ENCODE measurements at regions not wholly inside any gene's neighbourhood (a gene's known extent, or its start where the extent isn't known, plus 50 kb on each side); places are given as distances from the start of the nearest gene placed in this dataset.

DNA sequence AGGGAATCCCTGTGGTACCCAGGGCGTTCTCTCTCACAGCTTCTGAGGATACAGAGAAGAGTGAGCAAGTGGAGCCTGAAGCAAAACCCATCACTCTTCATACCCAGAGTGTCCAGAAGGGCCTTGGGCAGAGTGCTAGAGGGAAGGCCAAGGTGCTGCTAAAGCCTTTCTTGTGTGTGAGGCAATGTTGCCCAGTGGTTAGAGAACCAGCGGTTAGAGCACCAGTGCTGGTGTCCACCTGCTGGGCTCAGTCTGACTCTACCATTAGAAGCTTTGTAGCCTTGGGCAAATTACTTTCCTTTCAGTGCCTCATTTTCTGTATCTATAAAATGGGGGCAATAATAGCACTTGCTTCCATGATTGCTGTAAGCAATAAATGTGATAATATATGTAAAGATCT lies 210.5 kb upstream of the SKOR2 start:
- TF ChIP-seq, protein P1, sequence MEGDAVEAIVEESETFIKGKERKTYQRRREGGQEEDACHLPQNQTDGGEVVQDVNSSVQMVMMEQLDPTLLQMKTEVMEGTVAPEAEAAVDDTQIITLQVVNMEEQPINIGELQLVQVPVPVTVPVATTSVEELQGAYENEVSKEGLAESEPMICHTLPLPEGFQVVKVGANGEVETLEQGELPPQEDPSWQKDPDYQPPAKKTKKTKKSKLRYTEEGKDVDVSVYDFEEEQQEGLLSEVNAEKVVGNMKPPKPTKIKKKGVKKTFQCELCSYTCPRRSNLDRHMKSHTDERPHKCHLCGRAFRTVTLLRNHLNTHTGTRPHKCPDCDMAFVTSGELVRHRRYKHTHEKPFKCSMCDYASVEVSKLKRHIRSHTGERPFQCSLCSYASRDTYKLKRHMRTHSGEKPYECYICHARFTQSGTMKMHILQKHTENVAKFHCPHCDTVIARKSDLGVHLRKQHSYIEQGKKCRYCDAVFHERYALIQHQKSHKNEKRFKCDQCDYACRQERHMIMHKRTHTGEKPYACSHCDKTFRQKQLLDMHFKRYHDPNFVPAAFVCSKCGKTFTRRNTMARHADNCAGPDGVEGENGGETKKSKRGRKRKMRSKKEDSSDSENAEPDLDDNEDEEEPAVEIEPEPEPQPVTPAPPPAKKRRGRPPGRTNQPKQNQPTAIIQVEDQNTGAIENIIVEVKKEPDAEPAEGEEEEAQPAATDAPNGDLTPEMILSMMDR (IDR thresholded peaks at IDR 0.05; ENCODE audit: low read length): no peak
- TF ChIP-seq EZH2 (optimal IDR thresholded peaks at IDR 0.05; ENCODE audit: low read depth, low read length): no peak

Measured in MM.1S (cell line).